ENCODE measurements at regions not wholly inside any gene's neighbourhood (a gene's known extent, or its start where the extent isn't known, plus 50 kb on each side); places are given as distances from the start of the nearest gene placed in this dataset.

- TF ChIP-seq GABPA (IDR thresholded peaks at IDR 0.05; ENCODE audit: low read depth) (no peak), CTCF (IDR thresholded peaks at IDR 0.05; ENCODE audit: insufficient read depth, low read length) (no peak), REST (IDR thresholded peaks at IDR 0.05; ENCODE audit: insufficient replicate concordance, low read depth) (no peak), POLR2AphosphoS5 (IDR thresholded peaks at IDR 0.05; ENCODE audit: low read depth) (no peak)
These were observed 92.3 kb downstream of the COPS8 start for GRCh38 chr2:237177986-237178385.
